ENCODE measurements at regions not wholly inside any gene's neighbourhood (a gene's known extent, or its start where the extent isn't known, plus 50 kb on each side); places are given as distances from the start of the nearest gene placed in this dataset.

- TF ChIP-seq TAF1 (conservative IDR thresholded peaks at IDR 0.05), result no peak
- TF ChIP-seq EGR1 (IDR thresholded peaks at IDR 0.05; ENCODE audit: low read depth in 2 of 2), result no peak
- no peak for TF ChIP-seq CTCF (IDR thresholded peaks at IDR 0.05; ENCODE audit: low read depth, low read length, missing input control)
- no peak for TF ChIP-seq JUND (IDR thresholded peaks at IDR 0.05)
- TF ChIP-seq RAD21 (IDR thresholded peaks at IDR 0.05), result no peak
- no peak for TF ChIP-seq ZBTB33 (IDR thresholded peaks at IDR 0.05)
- no peak for TF ChIP-seq MAX (IDR thresholded peaks at IDR 0.05)
- no peak for TF ChIP-seq REST (IDR thresholded peaks at IDR 0.05)
- no peak for TF ChIP-seq GABPA (IDR thresholded peaks at IDR 0.05 in 1 of 2, conservative IDR thresholded peaks at IDR 0.05 in 1 of 2)
Measured at GRCh38 chr2:129698593-129698992, 280.9 kb upstream of the RAB6C start.

Measured in liver (tissue), 3 donors.